Neural cell (in vitro differentiated cells): ENCODE measurements at regions not wholly inside any gene's neighbourhood (a gene's known extent, or its start where the extent isn't known, plus 50 kb on each side); places are given as distances from the start of the nearest gene placed in this dataset.

Experiments used
- H2AFZ ChIP-seq: fragments of 200-600, 300-800 bp; sonication (generic), shearing (Covaris generic); 2 replicates; pipeline ENCODE4 v1.6.0; 2014; ENCODE audit warnings: low read depth, mild to moderate bottlenecking, antibody characterized with exemption, low read length, moderate library complexity
- H3F3A ChIP-seq: fragments of 200-600 bp; shearing (Covaris generic); 2 replicates; pipeline ENCODE4 v1.6.1; 2016; ENCODE audit warnings: mild to moderate bottlenecking, moderate library complexity, mixed read lengths, antibody characterized with exemption, low read length; ENCODE audit not compliant: insufficient read depth, poor library complexity, severe bottlenecking
- H3K27ac ChIP-seq: fragments of 200-600, 300-800 bp; sonication (generic), shearing (Covaris generic); 2 replicates; pipeline ENCODE4 v1.5.1; 2014; ENCODE audit warnings: mild to moderate bottlenecking, low read length, moderate library complexity
- H3K27me3 ChIP-seq: fragments of 300-800, 200-600 bp; sonication (generic), shearing (Covaris generic); 2 replicates; pipeline ENCODE4 v1.6.0; 2014; ENCODE audit warnings: mild to moderate bottlenecking, low read depth, low read length, moderate library complexity; ENCODE audit not compliant: insufficient read depth
- H3K36me3 ChIP-seq: fragments of 300-800, 200-600 bp; sonication (generic), shearing (Covaris generic); 2 replicates; pipeline ENCODE4 v1.5.1; 2014; ENCODE audit warnings: mild to moderate bottlenecking, antibody characterized with exemption, low read length, moderate library complexity; ENCODE audit not compliant: insufficient read depth
- H3K4me2 ChIP-seq: fragments of 300-800, 200-600 bp; sonication (generic), shearing (Covaris generic); 2 replicates; pipeline ENCODE4 v1.6.0; 2014; ENCODE audit warnings: mild to moderate bottlenecking, low read length
- H3K4me3 ChIP-seq: fragments of 300-800, 200-600 bp; sonication (generic), shearing (Covaris generic); 2 replicates; pipeline ENCODE4 v1.5.1; 2014; ENCODE audit warnings: mild to moderate bottlenecking, low read length, moderate library complexity
- H3K79me2 ChIP-seq: fragments of 200-600 bp; shearing (Covaris generic); replicated peaks from 2 replicates; pipeline ENCODE4 v1.6.0; 2014; ENCODE audit warnings: mild to moderate bottlenecking, low read length, moderate library complexity; ENCODE audit not compliant: insufficient read depth
- H3K9ac ChIP-seq: fragments of 300-800, 200-600 bp; sonication (generic), shearing (Covaris generic); 2 replicates; pipeline ENCODE4 v1.6.1; 2016; ENCODE audit warnings: mild to moderate bottlenecking, low read length, mixed read lengths
- H3K9me2 ChIP-seq: fragments of 200-600 bp; shearing (Covaris generic); 2 replicates; pipeline ENCODE4 v1.6.1; 2016; ENCODE audit warnings: mild to moderate bottlenecking, low read length, mixed read lengths; ENCODE audit not compliant: insufficient read depth
- H3K9me3 ChIP-seq: fragments of 200-600, 300-800 bp; sonication (generic), shearing (Covaris generic); 2 replicates; pipeline ENCODE4 v1.6.1; 2016; ENCODE audit warnings: mild to moderate bottlenecking, mixed run types, low read length, moderate library complexity, mixed read lengths
- H4K20me1 ChIP-seq: fragments of 200-600 bp; shearing (Covaris generic); 2 replicates; pipeline ENCODE4 v1.6.1; 2016; ENCODE audit warnings: mild to moderate bottlenecking, mixed run types; ENCODE audit not compliant: insufficient read depth
- EP300 ChIP-seq: fragments of 450-650 bp; conservative IDR thresholded peaks from 2 replicates; pipeline ENCODE4 v1.6.1; 2014; ENCODE audit warnings: antibody characterized with exemption, mild to moderate bottlenecking, moderate library complexity; ENCODE audit not compliant: poor library complexity, severe bottlenecking
- EZH2 ChIP-seq: fragments of 200-600, 300-800 bp; shearing (Covaris generic), sonication (generic); IDR thresholded peaks from 2 replicates; pipeline ENCODE4 v1.6.1; 2014; ENCODE audit warnings: antibody characterized with exemption, low read length, borderline replicate concordance, mild to moderate bottlenecking; ENCODE audit not compliant: insufficient read depth, poor library complexity, severe bottlenecking
- MXI1 ChIP-seq: fragments of 450-650 bp; conservative IDR thresholded peaks from 2 replicates; pipeline ENCODE4 v1.6.1; 2014; ENCODE audit warnings: antibody characterized with exemption, mild to moderate bottlenecking; ENCODE audit not compliant: poor library complexity, severe bottlenecking
- POLR2AphosphoS5 ChIP-seq: IDR thresholded peaks from 2 replicates; pipeline ENCODE4 v1.6.1; 2012
- RAD21 ChIP-seq: fragments of 450-650 bp; conservative IDR thresholded peaks from 2 replicates; pipeline ENCODE4 v1.6.1; 2014; ENCODE audit warnings: antibody characterized with exemption, mild to moderate bottlenecking, moderate library complexity
- SMC3 ChIP-seq: fragments of 450-650 bp; conservative IDR thresholded peaks from 2 replicates; pipeline ENCODE4 v1.6.1; 2014; ENCODE audit warnings: antibody characterized with exemption, mild to moderate bottlenecking, moderate library complexity; ENCODE audit not compliant: poor library complexity
- TAF1 ChIP-seq: IDR thresholded peaks from 2 replicates; pipeline ENCODE4 v1.6.1; 2012; ENCODE audit warnings: low read depth
- TF ChIP-seq, protein P1 (sequence below): fragments of 450-650 bp; IDR thresholded peaks from 2 replicates; pipeline ENCODE4 v1.5.1; 2014; ENCODE audit warnings: antibody characterized with exemption, mild to moderate bottlenecking, moderate library complexity; ENCODE audit not compliant: poor library complexity, severe bottlenecking
- TF ChIP-seq, protein P2 (sequence below): IDR thresholded peaks from 2 replicates; pipeline ENCODE4 v1.6.1; 2012; ENCODE audit warnings: borderline replicate concordance

DNA sequence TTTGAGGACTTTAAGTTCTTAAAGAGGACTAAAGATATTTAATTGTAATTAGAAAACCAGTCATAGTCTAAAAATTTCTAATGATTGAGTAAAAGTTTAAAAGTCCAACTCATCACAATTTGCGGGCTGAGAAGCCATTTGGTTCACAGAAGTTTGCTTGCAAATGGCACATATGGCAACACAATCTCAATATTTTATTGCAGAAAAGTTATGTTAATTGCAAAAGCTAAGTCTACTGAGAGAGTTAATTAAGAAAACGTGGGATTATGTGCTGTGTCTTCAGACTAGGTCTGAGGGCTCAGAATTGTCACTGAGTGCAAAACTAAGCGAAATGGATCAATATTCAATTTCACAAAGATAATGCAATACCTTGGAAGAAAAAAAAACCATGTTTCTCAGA, 289.7 kb downstream of the PYDC2 start:
- no peaks in the 10 kb centered on the region for H3F3A ChIP-seq
- H4K20me1 ChIP-seq, result no peaks in the 10 kb centered on the region

DNA sequence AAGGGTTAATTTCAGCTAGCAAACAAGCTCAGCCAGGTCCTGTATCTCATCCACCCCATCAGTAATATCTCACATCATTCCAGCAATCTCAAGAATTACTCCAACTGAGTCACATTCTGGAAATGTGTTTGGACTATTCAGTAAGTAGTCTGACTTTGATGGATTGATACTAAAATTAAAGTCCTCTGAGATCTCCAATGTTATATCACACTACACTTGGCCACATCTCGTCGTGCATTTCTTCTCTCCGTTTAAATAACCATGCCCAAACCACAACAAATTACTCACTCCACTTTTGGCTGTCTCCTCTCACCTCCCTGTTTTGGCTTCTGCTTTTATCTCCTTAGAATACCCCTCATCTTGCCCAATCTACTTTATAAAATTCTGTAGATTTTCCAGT, 292.2 kb downstream of the PYDC2 start:
- no peaks in the 10 kb centered on the region for H3K9me2 ChIP-seq
- no peaks in the 10 kb centered on the region for H3K27me3 ChIP-seq
- no peaks in the 10 kb centered on the region for H3K9me3 ChIP-seq
- H2AFZ ChIP-seq, result no peak overlapping the region
- no peak overlapping the region for H3K4me3 ChIP-seq
- no peak overlapping the region for H3K9ac ChIP-seq
- H3K36me3 ChIP-seq, result no peaks in the 10 kb centered on the region
- no peaks in the 10 kb centered on the region for H4K20me1 ChIP-seq
- H3K4me2 ChIP-seq, result no peak overlapping the region
- H3F3A ChIP-seq, result no peaks in the 10 kb centered on the region
- H3K27ac ChIP-seq, result no peak overlapping the region
- TF ChIP-seq TAF1 (no peak), EP300 (no peak), SMC3 (no peak), POLR2AphosphoS5 (no peak), MXI1 (no peak), RAD21 (no peak), EZH2 (no peak)
- TF ChIP-seq, protein P1, sequence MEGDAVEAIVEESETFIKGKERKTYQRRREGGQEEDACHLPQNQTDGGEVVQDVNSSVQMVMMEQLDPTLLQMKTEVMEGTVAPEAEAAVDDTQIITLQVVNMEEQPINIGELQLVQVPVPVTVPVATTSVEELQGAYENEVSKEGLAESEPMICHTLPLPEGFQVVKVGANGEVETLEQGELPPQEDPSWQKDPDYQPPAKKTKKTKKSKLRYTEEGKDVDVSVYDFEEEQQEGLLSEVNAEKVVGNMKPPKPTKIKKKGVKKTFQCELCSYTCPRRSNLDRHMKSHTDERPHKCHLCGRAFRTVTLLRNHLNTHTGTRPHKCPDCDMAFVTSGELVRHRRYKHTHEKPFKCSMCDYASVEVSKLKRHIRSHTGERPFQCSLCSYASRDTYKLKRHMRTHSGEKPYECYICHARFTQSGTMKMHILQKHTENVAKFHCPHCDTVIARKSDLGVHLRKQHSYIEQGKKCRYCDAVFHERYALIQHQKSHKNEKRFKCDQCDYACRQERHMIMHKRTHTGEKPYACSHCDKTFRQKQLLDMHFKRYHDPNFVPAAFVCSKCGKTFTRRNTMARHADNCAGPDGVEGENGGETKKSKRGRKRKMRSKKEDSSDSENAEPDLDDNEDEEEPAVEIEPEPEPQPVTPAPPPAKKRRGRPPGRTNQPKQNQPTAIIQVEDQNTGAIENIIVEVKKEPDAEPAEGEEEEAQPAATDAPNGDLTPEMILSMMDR, result no peak
- TF ChIP-seq, protein P2, sequence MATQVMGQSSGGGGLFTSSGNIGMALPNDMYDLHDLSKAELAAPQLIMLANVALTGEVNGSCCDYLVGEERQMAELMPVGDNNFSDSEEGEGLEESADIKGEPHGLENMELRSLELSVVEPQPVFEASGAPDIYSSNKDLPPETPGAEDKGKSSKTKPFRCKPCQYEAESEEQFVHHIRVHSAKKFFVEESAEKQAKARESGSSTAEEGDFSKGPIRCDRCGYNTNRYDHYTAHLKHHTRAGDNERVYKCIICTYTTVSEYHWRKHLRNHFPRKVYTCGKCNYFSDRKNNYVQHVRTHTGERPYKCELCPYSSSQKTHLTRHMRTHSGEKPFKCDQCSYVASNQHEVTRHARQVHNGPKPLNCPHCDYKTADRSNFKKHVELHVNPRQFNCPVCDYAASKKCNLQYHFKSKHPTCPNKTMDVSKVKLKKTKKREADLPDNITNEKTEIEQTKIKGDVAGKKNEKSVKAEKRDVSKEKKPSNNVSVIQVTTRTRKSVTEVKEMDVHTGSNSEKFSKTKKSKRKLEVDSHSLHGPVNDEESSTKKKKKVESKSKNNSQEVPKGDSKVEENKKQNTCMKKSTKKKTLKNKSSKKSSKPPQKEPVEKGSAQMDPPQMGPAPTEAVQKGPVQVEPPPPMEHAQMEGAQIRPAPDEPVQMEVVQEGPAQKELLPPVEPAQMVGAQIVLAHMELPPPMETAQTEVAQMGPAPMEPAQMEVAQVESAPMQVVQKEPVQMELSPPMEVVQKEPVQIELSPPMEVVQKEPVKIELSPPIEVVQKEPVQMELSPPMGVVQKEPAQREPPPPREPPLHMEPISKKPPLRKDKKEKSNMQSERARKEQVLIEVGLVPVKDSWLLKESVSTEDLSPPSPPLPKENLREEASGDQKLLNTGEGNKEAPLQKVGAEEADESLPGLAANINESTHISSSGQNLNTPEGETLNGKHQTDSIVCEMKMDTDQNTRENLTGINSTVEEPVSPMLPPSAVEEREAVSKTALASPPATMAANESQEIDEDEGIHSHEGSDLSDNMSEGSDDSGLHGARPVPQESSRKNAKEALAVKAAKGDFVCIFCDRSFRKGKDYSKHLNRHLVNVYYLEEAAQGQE, result no peak
- no peaks in the 10 kb centered on the region for H3K79me2 ChIP-seq

More for the DNA sequence above, 289.7 kb downstream of the PYDC2 start:
- H3K4me2 ChIP-seq, result no peak overlapping the region
- no peaks in the 10 kb centered on the region for H3K27me3 ChIP-seq
- no peaks in the 10 kb centered on the region for H3K36me3 ChIP-seq
- TF ChIP-seq RAD21, result no peak
- TF ChIP-seq MXI1, result no peak
- TF ChIP-seq EP300, result no peak
- TF ChIP-seq EZH2, result no peak
- TF ChIP-seq, protein P2, result no peak
- no peak for TF ChIP-seq POLR2AphosphoS5
- TF ChIP-seq, protein P1, result no peak
- TF ChIP-seq TAF1, result no peak
- no peaks in the 10 kb centered on the region for H3K79me2 ChIP-seq
- H3K9me2 ChIP-seq, result no peaks in the 10 kb centered on the region
- no peak overlapping the region for H3K4me3 ChIP-seq
- no peak overlapping the region for H3K9ac ChIP-seq
- H2AFZ ChIP-seq, result no peak overlapping the region
- no peak overlapping the region for H3K27ac ChIP-seq
- H3K9me3 ChIP-seq, result no peaks in the 10 kb centered on the region
